ENCODE measurements at regions not wholly inside any gene's neighbourhood (a gene's known extent, or its start where the extent isn't known, plus 50 kb on each side); places are given as distances from the start of the nearest gene placed in this dataset.

GRCh38 chr11:81907996-81908395, 825.7 kb downstream of the FAM181B start:
- no peak overlapping the region for H3K4me3 ChIP-seq (replicated peaks; ENCODE audit: low read depth, low read length)
- no peak for TF ChIP-seq CTCF (IDR thresholded peaks at IDR 0.05; ENCODE audit: low read length, missing control alignments)
- no peak for DNase-seq (ENCODE audit: low read depth)

- DNase-seq (ENCODE audit: low read depth): no peak
- H3K4me3 ChIP-seq (replicated peaks; ENCODE audit: low read depth, low read length): no peak overlapping the region
- no peak for TF ChIP-seq CTCF (IDR thresholded peaks at IDR 0.05; ENCODE audit: low read length, missing control alignments)
These were observed 834.5 kb downstream of the FAM181B start for GRCh38 chr11:81899156-81899555.

- TF ChIP-seq CTCF (IDR thresholded peaks at IDR 0.05; ENCODE audit: low read length, missing control alignments): no peak
- no peak for DNase-seq (ENCODE audit: low read depth)
- H3K4me3 ChIP-seq (replicated peaks; ENCODE audit: low read depth, low read length): no peak overlapping the region
These were observed 836.0 kb downstream of the FAM181B start for GRCh38 chr11:81897639-81898038.

GRCh38 chr11:81895258-81895657, 838.4 kb downstream of the FAM181B start:
- H3K4me3 ChIP-seq (replicated peaks; ENCODE audit: low read depth, low read length): no peak overlapping the region
- no peak for DNase-seq (ENCODE audit: low read depth)
- TF ChIP-seq CTCF (IDR thresholded peaks at IDR 0.05; ENCODE audit: low read length, missing control alignments): no peak

- no peak overlapping the region for H3K4me3 ChIP-seq (replicated peaks; ENCODE audit: low read depth, low read length)
- no peak for TF ChIP-seq CTCF (IDR thresholded peaks at IDR 0.05; ENCODE audit: low read length, missing control alignments)
- no peak for DNase-seq (ENCODE audit: low read depth)
These were observed 840.7 kb downstream of the FAM181B start for GRCh38 chr11:81892770-81893635.

GRCh38 chr11:81888391-81888790, 845.3 kb downstream of the FAM181B start:
- H3K4me3 ChIP-seq (replicated peaks; ENCODE audit: low read depth, low read length): no peak overlapping the region
- no peak for TF ChIP-seq CTCF (IDR thresholded peaks at IDR 0.05; ENCODE audit: low read length, missing control alignments)
- peak; percentile 1 for DNase-seq (ENCODE audit: low read depth)

GRCh38 chr11:81887671-81888070, 846.0 kb downstream of the FAM181B start:
- no peak for DNase-seq (ENCODE audit: low read depth)

More at GRCh38 chr11:81887671-81888070, 846.0 kb downstream of the FAM181B start:
- no peak overlapping the region for H3K4me3 ChIP-seq (replicated peaks; ENCODE audit: low read depth, low read length)
- no peak for TF ChIP-seq CTCF (IDR thresholded peaks at IDR 0.05; ENCODE audit: low read length, missing control alignments)
